Activated CD4-positive, alpha-beta T cell treated with anti-CD3 and anti-CD28 coated beads, Interleukin-2, amount 50 U/mL, for 24 hours (primary cell): ENCODE measurements at regions not wholly inside any gene's neighbourhood (a gene's known extent, or its start where the extent isn't known, plus 50 kb on each side); places are given as distances from the start of the nearest gene placed in this dataset.
"Not testable (repeated sequence)": the region's sequence is repeated elsewhere in the genome, so short reads cannot be mapped to it uniquely, and the experiment has no call there.

Experiments used
- DNase-seq, 2 donors: peaks; one replicate each; pipeline ENCODE4 v3.0.0-alpha.2; 2020; ENCODE audit warnings: low read depth in 1 of 2, low spot score in 1 of 2

DNA sequence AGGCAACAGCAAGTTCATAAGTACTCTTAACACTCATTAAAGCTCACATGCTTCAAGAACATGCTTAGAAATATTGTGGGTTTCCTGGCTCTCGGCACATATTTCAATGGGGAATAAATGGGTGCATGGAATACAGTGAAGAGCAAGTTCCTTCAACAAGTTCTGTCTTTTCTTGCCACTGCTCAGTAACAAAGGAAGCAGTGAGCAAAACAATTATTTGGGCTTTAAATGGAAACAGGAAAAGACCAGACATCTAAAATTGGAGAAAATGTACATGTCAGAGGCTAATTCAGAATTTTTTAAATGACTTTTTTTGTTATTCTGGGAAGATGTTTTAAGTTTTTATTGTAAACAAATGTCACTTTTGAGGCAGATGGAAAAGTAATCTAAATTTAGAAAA, 478.7 kb downstream of the SETD4 start:
- no peak for DNase-seq

DNA sequence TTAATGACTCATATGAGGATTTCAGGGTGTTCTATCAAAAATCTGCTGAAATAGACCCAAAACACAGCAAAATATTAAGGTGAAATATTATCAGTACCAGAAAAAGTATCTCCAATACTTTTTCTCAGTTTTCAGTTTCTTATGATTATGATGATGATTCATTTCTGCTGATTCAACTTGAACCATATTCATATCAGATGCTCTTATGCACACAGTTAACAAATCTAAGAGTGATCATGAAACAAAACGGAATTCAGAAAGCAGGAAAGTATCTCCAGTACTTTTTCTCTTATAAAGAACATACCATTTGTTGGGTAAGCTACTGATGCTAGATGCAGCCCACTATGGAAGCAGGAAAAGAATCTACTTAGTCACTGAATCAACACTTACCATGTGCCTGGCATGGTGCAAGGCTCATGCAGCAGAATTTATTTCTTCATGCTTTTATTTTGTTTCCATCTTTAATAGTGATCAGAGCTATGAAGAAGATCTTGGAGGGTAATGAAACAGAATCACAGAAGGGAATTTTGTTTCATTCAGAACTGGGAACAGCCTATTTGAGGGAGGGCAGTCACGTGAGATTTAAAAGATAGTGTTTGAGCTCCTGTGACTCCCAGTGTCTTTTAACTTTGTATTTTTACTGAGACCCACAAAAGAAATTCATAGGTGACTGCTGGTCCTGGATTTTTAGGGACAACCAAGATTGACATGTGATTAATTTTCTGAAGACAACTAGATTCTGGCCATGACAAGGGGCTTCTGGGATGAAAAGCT, 480.6 kb downstream of the SETD4 start:
- no peak for DNase-seq

DNA sequence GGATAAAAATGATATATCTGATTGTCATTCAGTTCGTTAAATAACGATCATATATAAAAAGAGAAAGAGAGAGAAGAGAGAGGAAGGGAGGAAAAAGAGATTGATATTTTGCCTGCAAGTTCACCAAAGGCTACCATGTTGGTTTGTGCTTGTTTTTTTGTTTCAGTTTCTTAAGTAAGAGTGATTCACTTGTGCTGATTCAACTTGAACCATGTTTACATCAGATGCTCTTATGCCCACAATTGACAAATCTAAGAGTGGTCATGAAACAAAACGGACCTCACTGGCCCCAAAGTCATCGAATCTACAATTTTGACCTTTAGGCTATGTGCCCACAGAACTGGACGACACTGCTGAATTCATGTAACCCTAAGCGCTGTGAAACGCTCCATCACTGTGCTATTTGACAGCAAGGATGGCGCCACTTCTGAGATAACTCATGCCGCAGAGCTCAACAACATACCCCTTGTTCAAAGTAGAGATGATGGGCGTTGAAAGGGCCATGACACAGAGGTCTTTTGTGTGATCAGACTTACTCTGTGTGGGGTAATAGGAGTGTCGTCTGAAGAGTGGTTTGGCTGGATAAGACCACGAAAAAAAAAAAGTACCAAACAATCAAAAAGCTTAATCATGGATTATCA, 481.4 kb downstream of the SETD4 start:
- peak in 1 of 2 donors; percentile 10 for DNase-seq

DNA sequence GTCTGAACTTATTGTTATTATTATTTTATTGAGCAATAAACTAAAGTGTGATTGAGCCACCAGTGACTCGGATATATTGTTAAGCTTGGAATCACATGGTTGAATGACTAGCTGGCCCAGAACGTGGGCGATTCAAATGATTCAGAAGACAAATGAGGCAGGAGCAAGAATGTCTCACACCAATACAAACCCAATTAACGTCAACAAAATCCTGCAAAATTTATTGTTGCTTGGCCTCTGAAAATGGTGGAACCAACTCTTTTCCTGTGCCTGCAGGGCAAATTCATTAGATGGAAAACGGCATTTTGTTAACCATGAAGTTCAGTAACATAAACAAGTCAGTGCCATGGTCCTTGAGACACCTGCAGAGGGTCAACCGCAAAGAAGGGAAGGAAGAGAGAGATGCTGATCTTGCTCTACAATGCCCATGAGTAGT, 482.0 kb downstream of the SETD4 start:
- no peak for DNase-seq

DNA sequence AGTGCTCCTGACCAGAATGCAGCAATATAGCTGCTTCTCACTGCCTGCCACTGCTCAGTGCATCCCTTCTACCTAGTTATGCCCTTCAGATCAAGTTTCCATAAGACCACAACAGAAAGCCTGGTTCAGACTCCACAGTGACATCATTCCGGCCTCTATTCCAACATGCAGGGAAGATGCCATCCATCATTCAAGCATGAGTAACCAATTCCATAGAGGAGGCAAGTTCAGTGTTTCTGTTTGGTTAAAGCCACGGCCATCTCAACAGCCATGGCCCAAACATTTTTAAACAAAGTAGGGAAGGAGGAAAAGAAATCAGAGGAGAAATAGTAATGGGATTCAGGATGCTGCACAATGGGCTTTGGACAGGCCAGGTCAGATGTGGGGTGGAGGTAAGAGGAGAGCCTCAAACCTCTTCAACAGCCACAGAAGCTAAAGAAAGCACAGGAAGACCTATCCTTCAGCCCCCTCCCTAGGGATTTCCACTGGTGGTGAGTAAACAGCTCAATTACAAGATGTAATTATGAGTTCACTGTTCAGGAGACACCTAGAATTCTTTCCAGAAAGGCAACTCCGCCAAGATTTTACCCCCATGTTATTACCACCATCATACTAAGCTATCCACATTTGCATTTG, 484.9 kb downstream of the SETD4 start:
- no peak for DNase-seq

DNA sequence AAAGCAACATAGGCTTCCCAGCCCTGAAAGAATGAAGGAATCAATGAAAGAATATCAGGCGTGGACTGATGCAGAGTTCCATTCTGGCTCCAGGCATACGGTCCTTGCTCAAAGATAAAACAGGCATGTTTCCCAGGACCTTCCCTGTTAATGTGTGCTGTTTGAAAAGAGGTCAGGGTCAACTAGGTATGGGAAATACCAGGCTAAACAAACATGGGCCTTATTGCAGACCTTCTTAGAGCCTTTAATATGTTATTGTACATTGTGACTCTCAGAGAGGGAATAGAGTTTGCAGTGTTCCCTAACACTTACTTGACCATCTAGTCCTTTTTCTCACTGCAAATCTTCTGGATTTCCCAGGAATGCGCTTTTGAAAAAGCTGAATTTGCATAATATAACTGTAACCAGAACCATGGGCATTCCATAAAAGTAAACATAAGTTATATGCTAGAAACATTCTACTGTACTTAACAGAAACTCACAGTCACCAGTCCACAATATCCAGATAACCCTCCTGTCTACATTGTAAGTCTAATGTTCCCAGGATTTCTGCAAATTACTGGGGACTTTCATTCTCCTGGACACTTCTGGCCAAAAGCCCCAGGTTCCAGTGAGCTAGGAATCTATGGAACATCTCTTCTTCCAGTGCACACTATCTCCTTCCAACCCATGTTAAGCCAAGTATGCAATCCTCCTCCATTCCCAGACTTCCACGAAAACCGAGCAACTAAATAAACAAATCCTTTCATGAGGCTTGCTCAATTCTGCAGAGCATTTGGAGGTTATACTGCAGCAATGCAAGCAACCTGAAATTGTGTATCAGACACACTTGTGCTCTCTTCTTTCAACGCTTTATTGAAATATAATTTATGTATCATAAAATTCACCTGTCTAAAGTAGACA, 486.6 kb downstream of the SETD4 start:
- DNase-seq = no peak

DNA sequence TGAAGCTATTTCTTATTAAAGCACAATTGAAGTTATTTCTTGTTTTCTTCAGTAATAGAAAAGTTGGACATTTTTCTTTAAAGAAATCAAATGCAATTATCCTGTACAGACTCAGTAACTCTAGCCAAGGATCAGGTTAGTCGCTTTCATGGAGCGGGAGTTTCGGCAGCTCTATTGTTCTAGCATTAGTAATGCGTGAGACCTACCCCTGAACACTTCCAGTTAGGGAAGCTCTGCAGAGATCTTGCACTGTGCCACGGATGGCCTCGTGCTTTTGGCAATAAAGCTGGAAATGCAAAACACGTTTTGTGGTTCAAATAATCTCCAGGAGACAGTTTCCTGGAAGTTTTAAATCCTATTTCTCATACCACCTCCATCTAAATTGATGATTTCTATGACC, 488.4 kb downstream of the SETD4 start:
- no peak for DNase-seq

DNA sequence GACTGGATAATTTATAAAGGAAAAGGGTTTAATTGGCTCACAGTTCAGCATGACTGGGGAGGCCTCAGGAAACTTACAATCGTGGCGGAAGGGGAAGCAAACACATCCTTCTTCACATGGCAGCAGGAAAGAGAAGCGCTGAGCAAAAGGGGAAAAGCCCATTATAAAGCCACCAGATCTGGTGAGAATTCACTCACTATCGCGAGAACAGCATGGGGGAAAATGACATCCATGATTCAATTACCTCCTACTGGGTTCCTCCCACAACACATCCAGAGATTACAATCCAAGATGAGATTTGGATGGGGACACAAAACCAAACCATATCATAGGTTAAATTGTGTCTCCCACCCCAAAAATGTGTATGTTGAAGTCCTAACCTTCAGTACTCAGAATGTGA, 491.7 kb downstream of the SETD4 start:
- DNase-seq = no peak

DNA sequence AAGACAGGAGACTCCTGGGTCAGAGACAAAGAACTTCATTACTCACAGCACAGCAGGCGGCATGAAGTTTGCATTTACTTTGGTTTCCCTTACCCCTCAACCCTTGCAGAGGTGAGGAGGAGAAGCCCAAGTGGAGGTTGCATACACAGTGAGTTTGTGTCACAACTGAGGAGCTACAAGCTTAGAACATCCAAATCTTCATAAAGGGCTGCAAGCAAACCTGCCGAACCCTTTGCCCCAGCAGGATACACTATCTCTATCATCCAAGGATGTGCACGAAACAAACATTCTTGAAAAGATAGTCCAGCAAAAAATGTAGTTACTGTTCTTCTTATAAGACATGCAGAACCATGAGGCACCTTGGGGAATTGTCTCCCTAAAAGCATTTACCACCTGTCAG, 493.5 kb downstream of the SETD4 start:
- DNase-seq = no peak

DNA sequence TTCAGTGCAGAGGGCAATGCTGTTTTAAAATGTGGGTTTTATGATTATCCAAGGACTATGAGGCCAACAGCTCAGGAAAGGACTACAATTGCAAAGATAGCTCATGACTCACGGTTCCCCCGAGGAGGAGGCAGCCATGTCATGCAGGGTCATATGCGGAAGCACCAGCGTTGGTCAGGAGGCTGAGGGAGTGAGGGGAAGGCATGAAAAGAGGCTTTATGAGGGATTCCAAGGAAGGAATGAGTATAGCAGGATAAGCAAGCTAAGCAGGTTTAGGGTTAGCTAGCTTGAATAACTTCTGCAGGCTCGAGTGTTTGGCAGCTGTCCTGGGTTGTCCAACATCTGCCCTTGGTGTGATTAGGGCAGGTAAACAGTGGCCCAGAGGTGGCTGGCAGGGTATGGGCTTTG, 495.1 kb downstream of the SETD4 start:
- DNase-seq = no peak

DNA sequence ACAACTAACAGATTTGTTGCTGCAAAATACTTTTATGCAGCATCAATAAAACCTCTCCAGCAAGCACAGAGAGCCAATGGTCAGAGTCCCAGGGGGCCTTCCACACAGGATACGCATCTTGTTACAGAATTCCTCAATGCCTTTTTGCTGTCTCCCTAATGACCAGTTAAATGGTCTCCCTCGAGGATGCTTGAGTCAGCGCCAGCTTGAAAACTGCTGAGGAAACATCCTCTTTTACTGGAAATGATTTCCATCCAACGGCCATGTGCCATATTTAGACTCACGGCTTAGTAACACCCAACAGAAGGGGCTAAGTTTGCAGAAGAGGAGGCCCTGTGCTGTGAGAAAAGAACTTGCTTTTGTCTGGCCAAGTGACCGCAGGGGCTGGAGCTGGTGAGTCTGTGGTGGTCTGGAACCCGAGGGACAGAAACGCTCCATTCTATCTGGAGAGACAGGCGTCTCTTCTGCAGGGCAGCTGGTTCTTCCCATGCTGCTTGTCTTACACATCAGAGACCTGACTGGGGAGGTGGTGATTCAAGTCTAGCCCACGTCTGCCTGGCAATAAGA, 496.4 kb downstream of the SETD4 start:
- no peak for DNase-seq

DNA sequence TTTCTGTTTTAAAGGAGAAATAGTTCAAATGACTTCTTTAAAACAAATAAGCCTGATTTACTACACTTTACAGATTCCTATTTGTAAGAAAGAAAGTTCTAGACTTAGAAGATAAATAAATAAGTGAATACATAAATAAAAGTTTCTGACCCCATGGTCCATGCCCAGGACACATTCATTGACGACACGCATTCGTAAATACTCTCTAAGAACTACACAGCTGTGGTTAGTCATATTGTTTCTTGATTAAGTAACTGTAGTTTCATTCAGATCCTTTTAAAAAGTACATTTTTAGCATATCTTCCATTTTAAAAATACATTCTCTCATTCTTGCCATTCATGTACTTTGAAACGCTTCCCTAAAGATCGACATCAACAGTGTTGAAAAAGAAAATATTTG, 497.4 kb downstream of the SETD4 start:
- DNase-seq = no peak

DNA sequence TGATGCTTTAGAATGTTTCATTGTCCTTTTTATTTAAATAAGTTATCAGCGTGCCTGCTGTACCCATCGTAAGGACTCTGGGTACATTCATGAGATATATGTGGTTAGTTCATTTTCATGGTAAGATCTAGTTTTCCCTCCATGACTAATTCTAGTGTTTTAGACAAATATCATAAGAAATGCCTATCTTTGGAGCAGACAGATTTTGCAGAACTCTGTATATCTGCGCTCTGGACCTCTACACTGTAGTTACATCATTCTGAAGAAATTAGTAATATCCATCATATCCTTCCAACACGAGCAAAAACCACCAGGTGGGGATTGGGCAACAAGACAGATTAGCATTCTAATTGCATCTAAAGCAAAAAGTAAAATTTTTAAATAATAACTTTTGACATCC, 499.2 kb downstream of the SETD4 start:
- no peak for DNase-seq

DNA sequence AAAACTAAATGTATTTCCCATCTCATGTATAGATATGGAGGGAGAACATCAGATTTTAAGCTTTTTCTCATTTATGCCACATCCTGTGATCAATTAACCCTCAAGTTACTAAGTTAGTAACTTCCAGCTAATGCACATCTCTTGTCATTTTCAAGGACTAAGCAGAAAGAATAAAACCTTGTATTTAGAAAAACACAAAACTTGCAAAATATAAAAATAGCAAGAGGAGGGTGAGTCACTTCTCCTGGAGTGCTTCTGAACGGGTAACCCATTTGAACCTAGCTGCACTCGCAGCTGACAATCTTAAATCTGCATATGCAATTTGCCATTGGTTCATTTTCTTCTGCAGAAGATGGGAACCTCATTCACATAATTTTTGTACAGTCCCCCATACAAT, 500.5 kb downstream of the SETD4 start:
- DNase-seq = no peak

DNA sequence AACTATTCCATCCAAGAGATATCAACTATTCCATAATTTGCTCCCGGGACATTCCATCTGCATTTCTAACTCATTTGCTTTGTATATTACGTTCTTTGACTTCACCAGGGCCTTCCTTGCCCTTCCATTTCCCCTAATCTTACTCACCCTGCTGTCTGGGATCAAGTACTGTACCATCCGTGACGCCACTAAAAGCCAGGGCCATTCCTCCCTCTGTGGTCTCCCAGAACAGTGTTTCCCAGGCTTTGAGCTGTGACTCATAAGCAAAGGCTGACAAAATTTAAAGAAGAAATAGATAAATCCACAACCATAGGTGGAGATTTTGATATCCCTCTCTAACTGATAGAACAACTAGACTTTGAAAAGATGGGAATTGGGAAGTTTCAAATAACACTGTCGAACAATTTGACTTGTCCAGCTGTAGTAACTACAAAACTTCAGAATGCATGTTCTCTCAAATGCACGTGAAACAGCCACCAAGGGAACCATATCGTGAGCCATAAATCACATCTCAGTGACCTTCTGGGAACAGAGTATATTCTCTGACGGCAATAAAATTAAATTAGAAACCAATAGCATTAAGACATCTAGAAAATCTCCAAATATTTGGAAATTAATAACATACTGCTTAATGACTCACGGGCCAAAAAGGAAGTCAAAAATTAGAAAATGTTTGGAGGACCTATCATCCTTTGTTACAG, 501.0 kb downstream of the SETD4 start:
- no peak for DNase-seq

DNA sequence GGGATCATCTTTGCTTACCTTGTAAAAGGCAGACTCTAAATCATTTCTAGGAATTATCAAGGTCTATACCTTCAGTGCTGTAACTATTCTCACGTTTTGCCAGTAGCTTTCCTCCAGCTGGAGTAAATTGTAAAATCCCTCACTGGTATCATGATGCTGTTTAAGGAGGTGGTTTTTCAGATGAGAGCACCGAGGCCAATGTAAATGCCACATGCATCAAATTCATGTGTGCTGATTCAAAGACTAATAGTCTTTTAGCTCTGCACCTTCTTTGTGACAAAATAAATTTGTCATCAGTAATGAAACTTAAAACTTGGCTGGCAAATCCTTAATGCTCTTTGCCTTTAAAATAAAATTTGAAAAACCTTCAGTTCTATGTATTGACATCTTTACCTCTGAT, 503.8 kb downstream of the SETD4 start:
- no peak for DNase-seq

DNA sequence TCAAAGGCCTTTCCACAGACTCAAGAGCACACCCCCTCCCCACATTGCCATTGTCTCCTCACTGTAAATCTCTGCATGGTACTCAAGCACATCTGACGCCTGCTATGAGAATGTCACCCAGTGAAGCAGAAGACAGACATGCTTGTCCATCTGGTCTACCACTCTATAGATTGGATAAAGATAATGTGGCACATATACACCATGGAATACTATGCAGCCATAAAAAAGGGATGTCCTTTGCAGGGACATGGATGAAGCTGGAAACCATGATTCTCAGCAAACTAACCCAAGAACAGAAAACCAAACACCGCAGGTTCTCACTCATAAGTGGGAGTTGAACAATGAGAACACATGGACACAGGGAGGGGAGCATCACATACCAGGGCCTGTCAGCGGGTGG, 503.4 kb upstream of the RUNX1 start:
- DNase-seq = not testable (repeated sequence)

DNA sequence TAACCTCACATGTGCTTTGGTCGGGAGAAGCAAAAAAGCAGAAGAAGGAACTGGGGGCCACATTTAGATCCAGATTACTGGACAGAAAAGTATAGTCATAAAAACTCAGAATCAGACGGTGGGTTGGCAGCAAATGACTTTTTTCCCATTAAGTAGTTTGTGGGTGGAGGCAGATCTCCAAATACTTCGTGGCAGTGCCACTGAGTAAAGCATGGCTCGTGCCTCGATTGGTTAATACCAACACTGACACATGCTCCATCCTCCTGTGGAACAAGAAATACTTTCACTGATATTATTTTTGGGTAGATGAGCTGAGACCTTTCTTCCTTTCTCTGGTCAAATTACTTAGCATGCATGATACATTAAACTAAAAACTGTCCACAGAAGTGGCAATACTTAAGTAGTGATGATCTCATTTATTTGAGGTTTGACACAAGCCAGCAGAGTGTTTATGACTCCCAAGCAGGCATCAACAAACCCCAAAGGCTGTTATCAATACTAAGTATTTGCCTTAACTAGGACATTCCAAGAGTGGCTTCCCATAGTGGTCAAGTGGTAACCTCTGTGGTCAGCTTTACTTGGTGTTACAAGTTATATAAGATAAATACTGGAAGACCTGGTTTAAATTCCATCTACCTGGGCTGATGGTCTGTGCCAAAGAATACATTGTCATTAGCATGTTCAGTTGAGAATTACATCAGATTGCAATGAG, 500.0 kb upstream of the RUNX1 start:
- no peak for DNase-seq

DNA sequence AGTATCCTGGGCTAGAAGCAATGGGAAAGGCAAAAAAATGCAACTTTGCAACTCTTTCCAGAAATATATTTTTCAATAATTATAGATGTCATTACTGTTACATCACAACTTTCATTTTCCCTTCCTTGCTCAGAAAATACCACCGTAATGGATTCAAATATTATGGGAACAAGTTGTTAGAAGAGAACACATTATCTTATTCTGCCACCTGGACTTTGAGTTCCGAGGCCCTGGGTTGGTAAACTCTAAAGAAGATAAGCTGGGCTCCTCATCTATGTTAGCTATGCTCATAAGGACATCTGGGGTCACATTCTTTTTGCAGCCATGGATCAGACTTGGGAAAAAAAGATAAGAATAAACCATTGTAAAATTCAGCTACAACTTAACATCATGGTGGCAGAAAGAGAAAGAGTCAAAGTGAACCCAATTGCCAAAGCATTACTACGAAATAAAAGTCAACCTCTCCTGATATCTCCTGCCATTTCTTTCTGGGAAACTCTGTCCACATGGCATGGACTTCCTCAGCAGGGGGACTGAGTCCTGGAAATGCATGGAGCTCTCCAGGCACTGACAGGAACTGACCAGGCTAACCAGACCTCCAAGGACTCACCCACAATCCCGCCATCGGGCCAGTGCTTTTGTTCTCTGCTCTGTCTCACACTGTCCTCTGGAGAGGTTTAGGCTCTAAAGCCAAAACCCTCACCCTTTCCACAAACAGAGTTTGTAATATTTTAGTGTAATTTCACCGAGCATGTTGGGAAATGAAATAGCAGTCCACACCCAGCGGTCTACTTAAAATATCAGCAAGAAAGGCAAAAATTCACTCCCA, 499.1 kb upstream of the RUNX1 start:
- no peak for DNase-seq
